Duodenal mucosa (tissue), 2 donors: ENCODE measurements at regions not wholly inside any gene's neighbourhood (a gene's known extent, or its start where the extent isn't known, plus 50 kb on each side); places are given as distances from the start of the nearest gene placed in this dataset.

Source experiments
- H3K27ac ChIP-seq: one replicate; pipeline ENCODE4 v1.7.0; 2013; ENCODE audit warnings: low read depth, low read length
- H3K27me3 ChIP-seq, 2 donors: one replicate each; pipeline ENCODE4 v1.7.0; 2013; ENCODE audit warnings: low read length in 2 of 2, control low read depth in 1 of 2; ENCODE audit not compliant: insufficient read depth in 2 of 2, control insufficient read depth in 1 of 2
- H3K36me3 ChIP-seq, 2 donors: one replicate each; pipeline ENCODE4 v1.7.0; 2013; ENCODE audit warnings: low read length in 2 of 2, control low read depth in 1 of 2; ENCODE audit not compliant: insufficient read depth in 2 of 2, control insufficient read depth in 1 of 2
- H3K4me1 ChIP-seq, 2 donors: one replicate each; pipeline ENCODE4 v1.7.0; 2013; ENCODE audit warnings: low read length in 2 of 2, control low read depth in 1 of 2; ENCODE audit not compliant: insufficient read depth in 2 of 2, control insufficient read depth in 1 of 2
- H3K4me3 ChIP-seq, 2 donors: one replicate each; pipeline ENCODE4 v1.7.0; 2013; ENCODE audit warnings: low read length in 2 of 2, low read depth in 1 of 2
- H3K9ac ChIP-seq, 2 donors: one replicate each; pipeline ENCODE4 v1.7.0; 2013; ENCODE audit warnings: low read length in 2 of 2, low read depth in 1 of 2
- H3K9me3 ChIP-seq, 2 donors: one replicate each; pipeline ENCODE4 v1.7.0; 2013; ENCODE audit warnings: low read length in 2 of 2, control low read depth in 1 of 2; ENCODE audit not compliant: control insufficient read depth in 1 of 2

- H3K27me3 ChIP-seq = peaks cover 0 to 4% of the 10 kb centered on the region in 2 donors
- H3K4me1 ChIP-seq = no peaks in the 10 kb centered on the region
- H3K9me3 ChIP-seq = no peaks in the 10 kb centered on the region
- H3K27ac ChIP-seq = no peak overlapping the region
- no peak overlapping the region for H3K9ac ChIP-seq
- H3K4me3 ChIP-seq = no peak overlapping the region
- no peaks in the 10 kb centered on the region for H3K36me3 ChIP-seq
Observed at GRCh38 chr11:134701564-134702165, 289.6 kb upstream of the B3GAT1 start.

- Histone ChIP-seq H3K4me1 (no peaks in the 10 kb centered on the region), H3K9ac (no peak overlapping the region), H3K4me3 (no peak overlapping the region), H3K36me3 (no peaks in the 10 kb centered on the region), H3K27me3 (peaks cover 0 to 4% of the 10 kb centered on the region in 2 donors), H3K27ac (no peak overlapping the region), H3K9me3 (no peaks in the 10 kb centered on the region)
Observed at GRCh38 chr11:134700101-134700640, 288.1 kb upstream of the B3GAT1 start.

GRCh38 chr11:134696455-134696854, 284.4 kb upstream of the B3GAT1 start:
- Histone ChIP-seq H3K4me1 (no peaks in the 10 kb centered on the region), H3K9ac (no peak overlapping the region), H3K36me3 (no peaks in the 10 kb centered on the region), H3K9me3 (no peaks in the 10 kb centered on the region), H3K4me3 (no peak overlapping the region), H3K27ac (no peak overlapping the region), H3K27me3 (peaks cover 0 to 4% of the 10 kb centered on the region in 2 donors)

GRCh38 chr11:134691985-134692384, 279.9 kb upstream of the B3GAT1 start:
- Histone ChIP-seq H3K9ac (no peak overlapping the region), H3K4me3 (no peak overlapping the region), H3K9me3 (no peaks in the 10 kb centered on the region), H3K36me3 (no peaks in the 10 kb centered on the region), H3K27ac (no peak overlapping the region), H3K4me1 (no peaks in the 10 kb centered on the region), H3K27me3 (peaks cover 3% of the 10 kb centered on the region in 2 donors)

GRCh38 chr11:134691295-134691873, 279.3 kb upstream of the B3GAT1 start:
- no peak overlapping the region for H3K27ac ChIP-seq
- H3K36me3 ChIP-seq = no peaks in the 10 kb centered on the region
- H3K4me1 ChIP-seq = no peaks in the 10 kb centered on the region
- H3K9me3 ChIP-seq = no peaks in the 10 kb centered on the region
- no peak overlapping the region for H3K9ac ChIP-seq
- no peak overlapping the region for H3K4me3 ChIP-seq
- H3K27me3 ChIP-seq = peaks cover 3 to 6% of the 10 kb centered on the region in 2 donors

- no peak overlapping the region for H3K9ac ChIP-seq
- H3K36me3 ChIP-seq = no peaks in the 10 kb centered on the region
- no peak overlapping the region for H3K27ac ChIP-seq
- H3K4me1 ChIP-seq = no peaks in the 10 kb centered on the region
- H3K4me3 ChIP-seq = no peak overlapping the region
- H3K27me3 ChIP-seq = peaks cover 3 to 6% of the 10 kb centered on the region in 2 donors
- no peaks in the 10 kb centered on the region for H3K9me3 ChIP-seq
Observed at GRCh38 chr11:134689886-134690285, 277.8 kb upstream of the B3GAT1 start.

GRCh38 chr11:134687548-134687947, 275.5 kb upstream of the B3GAT1 start:
- H3K36me3 ChIP-seq = no peaks in the 10 kb centered on the region
- H3K4me1 ChIP-seq = no peaks in the 10 kb centered on the region
- H3K27me3 ChIP-seq = peaks cover 3 to 6% of the 10 kb centered on the region in 2 donors
- H3K27ac ChIP-seq = no peak overlapping the region
- H3K4me3 ChIP-seq = no peak overlapping the region
- no peak overlapping the region for H3K9ac ChIP-seq
- H3K9me3 ChIP-seq = no peaks in the 10 kb centered on the region

- Histone ChIP-seq H3K9me3 (no peaks in the 10 kb centered on the region), H3K27ac (no peak overlapping the region), H3K9ac (no peak overlapping the region), H3K27me3 (peaks cover 3 to 6% of the 10 kb centered on the region in 2 donors), H3K4me1 (no peaks in the 10 kb centered on the region), H3K4me3 (no peak overlapping the region), H3K36me3 (no peaks in the 10 kb centered on the region)
Observed at GRCh38 chr11:134686460-134687061, 274.5 kb upstream of the B3GAT1 start.

- Histone ChIP-seq H3K4me1 (no peaks in the 10 kb centered on the region), H3K9me3 (no peaks in the 10 kb centered on the region), H3K4me3 (no peak overlapping the region), H3K36me3 (no peaks in the 10 kb centered on the region), H3K27me3 (peaks cover 3 to 6% of the 10 kb centered on the region in 2 donors), H3K27ac (no peak overlapping the region), H3K9ac (no peak overlapping the region)
Observed at GRCh38 chr11:134685793-134686380, 273.8 kb upstream of the B3GAT1 start.

- H3K4me3 ChIP-seq = no peak overlapping the region
- H3K27ac ChIP-seq = no peak overlapping the region
- H3K4me1 ChIP-seq = no peaks in the 10 kb centered on the region
- H3K9ac ChIP-seq = no peak overlapping the region
- H3K9me3 ChIP-seq = no peaks in the 10 kb centered on the region
- H3K27me3 ChIP-seq = peaks cover 0 to 6% of the 10 kb centered on the region in 2 donors
- no peaks in the 10 kb centered on the region for H3K36me3 ChIP-seq
Observed at GRCh38 chr11:134684576-134684975, 272.5 kb upstream of the B3GAT1 start.
